Mesenchymal stem cell (in vitro differentiated cells and primary cell): ENCODE measurements at regions not wholly inside any gene's neighbourhood (a gene's known extent, or its start where the extent isn't known, plus 50 kb on each side); places are given as distances from the start of the nearest gene placed in this dataset.
"Not testable (repeated sequence)": the region's sequence is repeated elsewhere in the genome, so short reads cannot be mapped to it uniquely, and the experiment has no call there.

Source experiments
- DNase-seq: peaks from one replicate; pipeline ENCODE4 v3.0.0-alpha.2; 2013
- H2AFZ ChIP-seq: one replicate; pipeline ENCODE4 v1.6.1; 2013; ENCODE audit warnings: low read depth, mild to moderate bottlenecking, control low read depth, inconsistent platforms, low read length, moderate library complexity
- H2AK5ac ChIP-seq: 2 replicates; pipeline ENCODE4 v1.6.1; 2013; ENCODE audit warnings: low read length, moderate library complexity, mild to moderate bottlenecking, inconsistent platforms; ENCODE audit not compliant: severe bottlenecking
- H2BK120ac ChIP-seq: one replicate; pipeline ENCODE4 v1.6.1; 2013; ENCODE audit warnings: low read depth, mild to moderate bottlenecking, inconsistent platforms, low read length, moderate library complexity
- H2BK12ac ChIP-seq, 2 experiments: one replicate each; pipeline ENCODE4 v1.6.1; 2013; ENCODE audit warnings: inconsistent platforms in 2 of 2, low read length in 2 of 2, mild to moderate bottlenecking in 2 of 2, moderate library complexity in 2 of 2, control low read depth in 1 of 2
- H2BK15ac ChIP-seq: one replicate; pipeline ENCODE4 v1.6.1; 2013; ENCODE audit warnings: mild to moderate bottlenecking, low read depth, inconsistent platforms; ENCODE audit not compliant: poor library complexity, severe bottlenecking
- H2BK5ac ChIP-seq: 2 replicates; pipeline ENCODE4 v1.6.1; 2013; ENCODE audit warnings: low read depth, mild to moderate bottlenecking, low read length, control low read depth, inconsistent platforms; ENCODE audit not compliant: poor library complexity, severe bottlenecking
- H3K14ac ChIP-seq, 2 experiments: one replicate each; pipeline ENCODE4 v1.6.1; 2013; ENCODE audit warnings: inconsistent platforms in 2 of 2, low read length in 2 of 2, control low read depth in 1 of 2, mild to moderate bottlenecking in 1 of 2, moderate library complexity in 1 of 2
- H3K18ac ChIP-seq, 2 experiments: one replicate each; pipeline ENCODE4 v1.6.1; 2013; ENCODE audit warnings: inconsistent platforms in 2 of 2, low read length in 2 of 2, control low read depth in 1 of 2, low read depth in 1 of 2, mild to moderate bottlenecking in 1 of 2
- H3K23ac ChIP-seq, 2 experiments: one replicate each; pipeline ENCODE4 v1.6.1; 2013; ENCODE audit warnings: inconsistent platforms in 2 of 2, low read length in 2 of 2, mild to moderate bottlenecking in 2 of 2, moderate library complexity in 2 of 2, control low read depth in 1 of 2
- H3K27ac ChIP-seq: 2 replicates; pipeline ENCODE4 v1.5.1; 2013; ENCODE audit warnings: mild to moderate bottlenecking, moderate library complexity, low read length, control low read depth, inconsistent platforms; ENCODE audit not compliant: poor library complexity, severe bottlenecking
- H3K27me3 ChIP-seq, 2 experiments: 2 replicates each; pipeline versions ENCODE4 v1.6.1 to v1.7.0; 2013; ENCODE audit warnings: low read length in 2 of 2, mild to moderate bottlenecking in 2 of 2, moderate library complexity in 2 of 2, control low read depth in 1 of 2, inconsistent platforms in 1 of 2; ENCODE audit not compliant: control insufficient read depth in 1 of 2, insufficient read depth in 1 of 2
- H3K36me3 ChIP-seq, 2 experiments: 2 replicates each; pipeline versions ENCODE4 v1.6.1 to v1.7.0; 2013; ENCODE audit warnings: low read length in 2 of 2, control low read depth in 1 of 2, inconsistent platforms in 1 of 2, low read depth in 1 of 2, mild to moderate bottlenecking in 1 of 2; ENCODE audit not compliant: insufficient read depth in 2 of 2, control insufficient read depth in 1 of 2
- H3K4ac ChIP-seq, 2 experiments: one replicate each; pipeline ENCODE4 v1.6.1; 2013; ENCODE audit warnings: inconsistent platforms in 2 of 2, low read length in 2 of 2, mild to moderate bottlenecking in 2 of 2, moderate library complexity in 2 of 2, control low read depth in 1 of 2, low read depth in 1 of 2
- H3K4me1 ChIP-seq: 2 replicates; pipeline ENCODE4 v1.6.1; 2013; ENCODE audit warnings: low read depth, low read length, control low read depth; ENCODE audit not compliant: control insufficient read depth, insufficient read depth
- H3K4me2 ChIP-seq: 2 replicates; pipeline ENCODE4 v1.6.1; 2013; ENCODE audit warnings: low read length, mild to moderate bottlenecking, inconsistent platforms; ENCODE audit not compliant: poor library complexity, severe bottlenecking
- H3K4me3 ChIP-seq, 2 experiments: 2 replicates each; pipeline versions ENCODE4 v1.5.1 to v1.7.0; 2013; ENCODE audit warnings: low read length in 2 of 2, mild to moderate bottlenecking in 2 of 2, control low read depth in 1 of 2, low read depth in 1 of 2; ENCODE audit not compliant: insufficient read depth in 1 of 2
- H3K79me1 ChIP-seq: replicated peaks from 2 replicates; pipeline ENCODE4 v1.6.1; 2013; ENCODE audit warnings: mild to moderate bottlenecking, control low read depth, low read length, inconsistent platforms; ENCODE audit not compliant: poor library complexity, severe bottlenecking
- H3K9ac ChIP-seq: 2 replicates; pipeline ENCODE4 v1.7.0; 2013; ENCODE audit warnings: mild to moderate bottlenecking, low read length, moderate library complexity
- H3K9me3 ChIP-seq: 2 replicates; pipeline ENCODE4 v1.7.0; 2013; ENCODE audit warnings: mild to moderate bottlenecking, low read length; ENCODE audit not compliant: control insufficient read depth
- H4K8ac ChIP-seq: one replicate; pipeline ENCODE4 v1.6.1; 2013; ENCODE audit warnings: inconsistent platforms, mild to moderate bottlenecking, low read length, moderate library complexity
- H4K91ac ChIP-seq: one replicate; pipeline ENCODE4 v1.6.1; 2013; ENCODE audit warnings: mild to moderate bottlenecking, low read length, inconsistent platforms
- WGBS: methylation state at CpG from one replicate; pipeline ENCODE4 v1.1.7; 2013; ENCODE audit warnings: mixed read lengths; 5-methylcytosine and 5-hydroxymethylcytosine counted together

DNA sequence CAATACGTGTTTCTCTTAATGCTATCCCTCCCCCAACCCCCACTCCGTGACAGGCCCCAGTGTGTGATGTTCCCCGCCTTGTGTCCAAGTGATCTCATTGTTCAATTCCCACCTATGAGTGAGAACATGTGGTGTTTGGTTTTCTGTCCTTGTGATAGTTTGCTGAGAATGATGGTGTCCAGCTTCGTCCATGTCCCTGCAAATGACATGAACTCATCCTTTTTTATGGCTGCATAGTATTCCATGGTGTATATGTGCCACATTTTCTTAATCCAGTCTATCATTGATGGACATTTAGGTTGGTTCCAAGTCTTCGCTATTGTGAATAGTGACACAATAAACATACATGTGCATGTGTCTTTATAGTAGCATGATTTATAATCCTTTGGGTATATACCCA, 52.5 kb downstream of the KIAA0408 start:
- DNase-seq, H2BK15ac ChIP-seq, H3K4me3 ChIP-seq, H3K27ac ChIP-seq, H3K18ac ChIP-seq, H4K91ac ChIP-seq, H3K9ac ChIP-seq, H2AK5ac ChIP-seq, H3K14ac ChIP-seq, H2BK120ac ChIP-seq, H3K79me1 ChIP-seq, H3K36me3 ChIP-seq, H3K27me3 ChIP-seq, H3K23ac ChIP-seq, H2AFZ ChIP-seq, H2BK5ac ChIP-seq, H3K4ac ChIP-seq, H3K4me2 ChIP-seq, H4K8ac ChIP-seq, H2BK12ac ChIP-seq, H3K9me3 ChIP-seq, H3K4me1 ChIP-seq: not testable (repeated sequence)
- WGBS = no CpG with 5 or more reads among the region's 5 CpGs

DNA sequence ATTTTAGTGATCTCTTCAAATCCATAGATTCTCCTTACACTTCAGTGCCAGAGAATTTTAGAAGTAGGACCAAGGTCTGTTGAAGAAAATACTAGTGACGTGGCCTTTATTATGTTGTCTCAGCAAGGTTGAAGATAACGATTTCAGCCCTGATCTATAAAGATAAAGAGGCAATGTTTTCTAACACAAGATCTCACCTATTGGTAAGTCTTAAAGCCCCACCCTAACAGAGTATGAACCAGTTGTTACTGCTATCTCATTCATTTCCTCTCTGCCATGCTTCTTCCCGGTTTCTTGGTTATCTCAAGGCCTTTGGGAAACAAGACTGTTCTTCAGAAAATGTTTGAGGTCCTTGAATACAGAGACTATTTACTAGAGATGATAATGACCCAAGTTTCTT, 53.1 kb downstream of the KIAA0408 start:
- Histone ChIP-seq H3K14ac (no peak overlapping the region), H3K4me1 (no peaks in the 10 kb centered on the region), H3K36me3 (no peaks in the 10 kb centered on the region), H3K27me3 (no peaks in the 10 kb centered on the region), H2AFZ (no peak overlapping the region), H3K4me2 (no peak overlapping the region), H3K4me3 (no peak overlapping the region), H2AK5ac (no peak overlapping the region), H3K9me3 (no peaks in the 10 kb centered on the region), H3K9ac (no peak overlapping the region), H3K18ac (no peak overlapping the region), H3K79me1 (no peaks in the 10 kb centered on the region), H4K91ac (no peak overlapping the region), H2BK5ac (no peak overlapping the region), H2BK15ac (no peak overlapping the region), H4K8ac (no peak overlapping the region), H2BK120ac (no peak overlapping the region), H3K27ac (no peak overlapping the region), H3K23ac (no peak overlapping the region), H2BK12ac (no peak overlapping the region), H3K4ac (no peak overlapping the region)
- no peak for DNase-seq
- WGBS = 57% methylated on average over 1 of the region's 3 CpGs

DNA sequence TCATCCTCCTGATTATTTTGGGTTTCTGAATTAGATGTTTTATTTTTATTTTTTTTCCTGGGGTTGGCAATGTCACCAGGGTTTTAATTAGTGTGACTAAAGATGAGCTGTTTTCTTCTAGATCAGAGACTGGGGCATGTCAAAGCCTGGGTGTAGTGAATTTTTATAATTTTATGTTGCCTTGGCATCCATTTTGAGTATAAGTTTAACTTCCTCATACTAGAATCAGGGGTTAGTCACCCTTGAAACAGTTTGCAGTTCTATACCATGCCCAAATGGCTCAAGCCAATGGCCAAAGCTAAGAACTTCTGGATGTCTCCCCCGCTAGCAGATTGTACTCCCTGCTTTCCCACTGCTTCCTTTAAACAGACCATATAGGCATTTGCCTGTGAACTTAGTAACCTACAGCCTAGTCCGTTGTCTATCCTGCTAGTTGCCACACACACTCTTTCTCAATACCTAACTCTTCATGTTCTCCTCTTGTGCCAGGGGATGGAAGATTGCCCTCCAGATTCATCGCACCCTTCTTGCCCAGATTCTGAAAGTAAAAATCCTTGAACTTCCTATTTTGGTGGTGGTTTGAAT, 54.5 kb downstream of the KIAA0408 start:
- H4K8ac ChIP-seq = no peak overlapping the region
- no peak overlapping the region for H2BK120ac ChIP-seq
- no peak overlapping the region for H3K4ac ChIP-seq
- no peak overlapping the region for H2AFZ ChIP-seq
- no peaks in the 10 kb centered on the region for H3K79me1 ChIP-seq
- no peak overlapping the region for H2BK15ac ChIP-seq
- no peak overlapping the region for H3K23ac ChIP-seq
- no peak overlapping the region for H3K27ac ChIP-seq
- no peak overlapping the region for H2AK5ac ChIP-seq
- H2BK5ac ChIP-seq = no peak overlapping the region
- H3K4me2 ChIP-seq = no peak overlapping the region
- H3K4me1 ChIP-seq = no peaks in the 10 kb centered on the region
- no peaks in the 10 kb centered on the region for H3K36me3 ChIP-seq
- H3K18ac ChIP-seq = no peak overlapping the region
- no peak overlapping the region for H3K9ac ChIP-seq
- WGBS = 60% methylated on average over 3 of the region's 3 CpGs
- no peak for DNase-seq
- H2BK12ac ChIP-seq = no peak overlapping the region
- no peaks in the 10 kb centered on the region for H3K27me3 ChIP-seq
- H4K91ac ChIP-seq = no peak overlapping the region
- no peaks in the 10 kb centered on the region for H3K9me3 ChIP-seq
- no peak overlapping the region for H3K4me3 ChIP-seq
- no peak overlapping the region for H3K14ac ChIP-seq

DNA sequence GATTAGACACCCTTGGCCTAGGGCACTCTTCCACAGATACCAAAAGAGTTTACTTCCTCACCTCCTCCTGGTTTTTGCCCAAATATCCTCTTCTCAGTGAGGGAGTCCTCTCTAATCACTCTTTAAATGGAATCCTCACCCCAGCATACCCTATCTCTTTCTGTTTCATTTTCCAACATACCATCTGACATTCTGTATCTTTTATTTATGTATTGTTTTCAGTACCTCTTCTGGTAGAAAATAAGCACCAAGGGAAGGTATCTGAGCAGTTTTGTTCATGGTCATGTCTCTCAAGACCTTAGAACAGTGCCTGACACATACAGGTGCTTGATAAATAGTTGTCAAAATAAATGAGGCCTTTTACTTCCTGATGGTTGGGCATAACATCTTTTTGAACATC, 55.1 kb downstream of the KIAA0408 start:
- Histone ChIP-seq H3K27me3 (no peaks in the 10 kb centered on the region), H3K4me3 (no peak overlapping the region), H2BK15ac (no peak overlapping the region), H4K91ac (no peak overlapping the region), H2AFZ (no peak overlapping the region), H2BK12ac (no peak overlapping the region), H3K4me1 (no peaks in the 10 kb centered on the region), H3K79me1 (no peaks in the 10 kb centered on the region), H3K14ac (no peak overlapping the region), H3K9ac (no peak overlapping the region), H3K4me2 (no peak overlapping the region), H4K8ac (peak overlapping the region; percentile 41), H3K23ac (no peak overlapping the region), H3K4ac (no peak overlapping the region), H3K9me3 (no peaks in the 10 kb centered on the region), H2BK5ac (no peak overlapping the region), H3K27ac (no peak overlapping the region), H2AK5ac (no peak overlapping the region), H2BK120ac (no peak overlapping the region), H3K36me3 (no peaks in the 10 kb centered on the region), H3K18ac (no peak overlapping the region)
- DNase-seq = no peak
